ENCODE measurements at regions not wholly inside any gene's neighbourhood (a gene's known extent, or its start where the extent isn't known, plus 50 kb on each side); places are given as distances from the start of the nearest gene placed in this dataset.
"Not testable (repeated sequence)": the region's sequence is repeated elsewhere in the genome, so short reads cannot be mapped to it uniquely, and the experiment has no call there.

GRCh38 chr5:104611135-104611767, 1048.7 kb upstream of the NUDT12 start:
- no peak for DNase-seq

DNA sequence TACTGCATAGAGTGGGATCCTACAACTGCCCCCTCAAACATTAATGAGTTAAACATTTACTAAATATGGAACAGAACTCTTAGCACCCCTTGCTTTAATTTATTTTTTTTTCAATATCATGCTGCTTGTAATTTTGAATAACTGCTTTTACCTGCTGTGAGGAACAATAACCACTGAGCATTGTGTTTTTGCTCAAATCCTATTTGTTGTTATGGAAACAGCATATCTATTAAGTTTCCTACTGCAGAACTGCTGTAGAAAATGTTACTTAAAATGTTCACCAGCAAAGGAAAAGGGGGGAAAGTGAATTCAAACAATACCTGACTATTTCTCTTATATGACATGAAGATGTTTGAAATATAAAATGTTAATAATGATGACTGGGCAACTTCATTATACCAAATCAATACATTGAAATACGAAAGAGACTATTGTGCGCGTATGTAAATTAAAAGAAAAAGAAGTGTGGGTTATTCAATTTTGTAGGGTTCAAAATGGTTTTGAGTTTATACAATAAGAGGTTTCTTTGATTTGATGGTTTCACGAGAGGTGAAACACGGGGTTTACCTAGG, 1043.8 kb upstream of the NUDT12 start:
- DNase-seq, result no peak

GRCh38 chr5:104599726-104600125, 1037.1 kb upstream of the NUDT12 start:
- no peak for DNase-seq

- DNase-seq, result no peak
Measured at GRCh38 chr5:104598285-104598684, 1035.7 kb upstream of the NUDT12 start.

DNA sequence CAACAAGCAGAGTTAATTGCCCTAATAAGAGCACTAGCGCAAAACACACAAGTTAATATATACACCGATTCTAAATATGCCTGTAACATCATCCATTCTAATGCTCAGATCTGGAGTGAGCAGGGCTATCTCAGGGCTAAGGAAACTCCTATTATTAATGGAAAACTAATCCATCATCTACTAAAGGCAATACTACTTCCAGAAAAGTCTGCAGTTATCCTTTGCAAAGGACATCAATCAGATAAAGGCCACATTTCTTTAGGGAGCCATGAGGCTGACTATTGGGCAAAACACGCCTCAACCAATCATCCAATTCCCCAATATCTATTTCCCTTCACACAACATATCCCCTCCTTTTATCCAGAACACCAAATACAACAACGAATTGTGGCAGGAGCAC, 1032.3 kb upstream of the NUDT12 start:
- no peak for DNase-seq

GRCh38 chr5:104576677-104577076, 1014.1 kb upstream of the NUDT12 start:
- DNase-seq, result no peak

GRCh38 chr5:104573949-104574709, 1011.5 kb upstream of the NUDT12 start:
- no peak for DNase-seq

- DNase-seq, result no peak
Measured at GRCh38 chr5:104569621-104570020, 1007.0 kb upstream of the NUDT12 start.

- no peak for DNase-seq
Measured at GRCh38 chr5:104564530-104564929, 1001.9 kb upstream of the NUDT12 start.

DNA sequence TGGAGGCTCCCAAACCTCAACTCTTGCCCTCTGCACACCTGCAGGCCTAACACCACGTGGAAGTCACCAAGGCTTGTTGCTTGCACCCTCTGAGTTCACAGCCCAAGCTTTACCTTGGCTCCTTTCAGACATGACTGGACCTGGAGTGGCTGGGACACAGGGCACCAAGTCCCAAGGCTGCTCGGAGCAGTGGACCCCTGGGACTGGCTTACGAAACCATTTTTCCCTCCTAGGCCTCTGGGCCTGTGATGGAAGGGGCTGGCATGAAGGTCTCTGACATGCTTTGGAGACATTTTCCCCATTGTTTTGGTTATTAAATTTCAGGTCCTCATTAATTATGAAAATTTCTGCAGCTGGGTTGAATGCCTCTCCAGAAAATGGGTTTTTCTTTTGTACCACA, 994.4 kb upstream of the NUDT12 start:
- DNase-seq, result no peak

- no peak for DNase-seq
Measured at GRCh38 chr5:104551628-104552027, 989.0 kb upstream of the NUDT12 start.

DNA sequence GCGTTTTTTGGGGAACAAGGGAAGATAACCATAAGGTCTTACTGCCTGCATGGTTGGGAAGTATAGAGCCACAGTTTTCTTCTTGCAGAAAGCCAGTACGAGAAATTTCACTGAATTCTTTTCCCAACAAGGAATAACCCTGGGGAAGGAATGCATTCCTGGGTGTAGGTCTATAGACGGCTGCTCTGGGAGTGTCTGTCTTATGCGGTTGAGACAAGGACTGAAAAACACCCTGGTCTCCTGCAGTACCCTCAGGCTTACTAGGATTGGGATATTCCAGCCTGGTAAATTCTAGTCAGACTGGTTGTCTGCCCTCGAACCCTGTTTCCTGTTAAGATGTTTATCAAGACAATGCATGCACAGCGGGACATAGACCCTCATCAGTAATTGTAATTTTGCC, 984.3 kb upstream of the NUDT12 start:
- not testable (repeated sequence) for DNase-seq

DNA sequence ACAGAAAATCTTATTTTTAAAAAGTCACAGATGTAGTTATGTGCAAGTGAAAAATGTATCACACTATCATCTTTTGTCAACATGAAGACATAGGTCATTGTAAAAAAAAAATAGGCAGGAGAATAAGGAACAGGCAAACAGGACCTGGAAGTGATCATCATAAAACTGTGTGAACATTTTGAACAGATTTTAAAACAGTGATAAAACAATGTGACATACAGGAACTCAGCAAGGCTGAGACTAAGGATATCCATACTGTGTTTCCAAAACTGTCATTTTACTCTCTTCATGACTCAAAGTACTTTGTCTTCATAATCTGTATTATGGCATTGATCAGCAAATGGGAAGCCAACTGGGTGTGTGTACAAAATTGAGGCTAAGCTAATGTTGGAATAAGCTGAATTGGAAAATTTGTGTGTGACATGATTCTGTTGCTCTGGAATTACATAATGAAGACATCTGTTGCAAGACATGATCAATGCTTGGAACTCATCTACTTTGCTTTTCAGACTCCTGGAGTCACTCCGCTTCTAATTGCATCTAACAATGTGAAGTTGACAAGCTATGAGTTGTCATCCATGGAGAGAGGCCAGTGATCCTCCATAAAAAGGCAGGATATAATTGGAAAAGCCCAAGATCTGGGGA, 978.7 kb upstream of the NUDT12 start:
- DNase-seq, result no peak

GRCh38 chr5:104540448-104540847, 977.9 kb upstream of the NUDT12 start:
- DNase-seq, result no peak

- no peak for DNase-seq
Measured at GRCh38 chr5:104539618-104540350, 977.2 kb upstream of the NUDT12 start.

- DNase-seq, result no peak
Measured at GRCh38 chr5:104538734-104539133, 976.1 kb upstream of the NUDT12 start.

GRCh38 chr5:104533498-104533897, 970.9 kb upstream of the NUDT12 start:
- DNase-seq, result no peak

- no peak for DNase-seq
Measured at GRCh38 chr5:104526866-104527265, 964.3 kb upstream of the NUDT12 start.

- DNase-seq, result no peak
Measured at GRCh38 chr5:104513640-104514072, 951.1 kb upstream of the NUDT12 start.

GRCh38 chr5:104513121-104513602, 950.6 kb upstream of the NUDT12 start:
- no peak for DNase-seq

- DNase-seq, result no peak
Measured at GRCh38 chr5:104512063-104512825, 949.7 kb upstream of the NUDT12 start.

DNA sequence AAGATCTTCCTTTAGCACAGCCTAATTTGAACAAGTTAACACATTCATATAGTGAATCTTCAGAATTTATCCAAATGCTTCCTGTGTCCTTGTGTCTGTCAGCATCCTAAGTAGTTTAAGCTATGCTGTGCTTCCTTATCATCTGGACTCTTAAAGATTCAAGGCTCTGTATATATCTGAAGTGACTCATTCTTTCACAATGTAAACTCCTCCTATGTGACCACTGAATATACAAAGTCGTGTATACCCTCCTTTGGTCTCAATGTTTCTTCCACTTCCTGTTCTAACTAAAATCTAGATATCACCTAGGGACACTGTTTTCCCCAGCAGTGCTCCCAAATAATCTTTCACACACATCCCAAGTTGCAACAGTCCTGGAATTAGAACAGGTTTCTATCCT, 935.7 kb upstream of the NUDT12 start:
- no peak for DNase-seq

All from CD4-positive, alpha-beta T cell treated with Interleukin-17A for 1 hour (primary cell).